ENCODE measurements at regions not wholly inside any gene's neighbourhood (a gene's known extent, or its start where the extent isn't known, plus 50 kb on each side); places are given as distances from the start of the nearest gene placed in this dataset.

- peaks cover 18% of the 10 kb centered on the region for H3K9me3 Mint-ChIP-seq
- POLR2A ChIA-PET = no interaction called here
- no peak overlapping the region for H3K27ac Mint-ChIP-seq
Measured at GRCh38 chr10:107422681-107423080, 258.2 kb upstream of the SORCS1 start.

GRCh38 chr10:107420196-107420595, 255.7 kb upstream of the SORCS1 start:
- ChIA-PET CTCF (no interaction called here), POLR2A (no interaction called here)
- no peak overlapping the region for H3K27ac Mint-ChIP-seq
- no peak for DNase-seq
- H3K4me3 Mint-ChIP-seq = no peak overlapping the region
- no peaks in the 10 kb centered on the region for H3K27me3 Mint-ChIP-seq
- H3K36me3 Mint-ChIP-seq (ENCODE audit: low read depth) = no peaks in the 10 kb centered on the region
- H3K4me1 Mint-ChIP-seq = no peaks in the 10 kb centered on the region
- peaks cover 10% of the 10 kb centered on the region for H3K9me3 Mint-ChIP-seq

More at GRCh38 chr10:107422681-107423080, 258.2 kb upstream of the SORCS1 start:
- H3K36me3 Mint-ChIP-seq (ENCODE audit: low read depth) = no peaks in the 10 kb centered on the region
- H3K27me3 Mint-ChIP-seq = no peaks in the 10 kb centered on the region
- H3K4me1 Mint-ChIP-seq = no peaks in the 10 kb centered on the region
- CTCF ChIA-PET = no interaction called here
- no peak for DNase-seq
- H3K4me3 Mint-ChIP-seq = no peak overlapping the region

- POLR2A ChIA-PET = no interaction called here
- H3K4me1 Mint-ChIP-seq = no peaks in the 10 kb centered on the region
- no peak overlapping the region for H3K27ac Mint-ChIP-seq
- no peaks in the 10 kb centered on the region for H3K36me3 Mint-ChIP-seq (ENCODE audit: low read depth)
- no peak for DNase-seq
- H3K9me3 Mint-ChIP-seq = peaks cover 8% of the 10 kb centered on the region
- CTCF ChIA-PET = no interaction called here
- no peak overlapping the region for H3K4me3 Mint-ChIP-seq
- no peaks in the 10 kb centered on the region for H3K27me3 Mint-ChIP-seq
Measured at GRCh38 chr10:107418085-107418806, 253.7 kb upstream of the SORCS1 start.

- H3K9me3 Mint-ChIP-seq = peaks cover 9% of the 10 kb centered on the region
- no peak for DNase-seq
- no peaks in the 10 kb centered on the region for H3K36me3 Mint-ChIP-seq (ENCODE audit: low read depth)
- no peak overlapping the region for H3K4me3 Mint-ChIP-seq
- H3K4me1 Mint-ChIP-seq = no peaks in the 10 kb centered on the region
- no peak overlapping the region for H3K27ac Mint-ChIP-seq
- no peaks in the 10 kb centered on the region for H3K27me3 Mint-ChIP-seq
- CTCF ChIA-PET = no interaction called here
- POLR2A ChIA-PET = no interaction called here
Measured at GRCh38 chr10:107417446-107417845, 252.9 kb upstream of the SORCS1 start.

DNA sequence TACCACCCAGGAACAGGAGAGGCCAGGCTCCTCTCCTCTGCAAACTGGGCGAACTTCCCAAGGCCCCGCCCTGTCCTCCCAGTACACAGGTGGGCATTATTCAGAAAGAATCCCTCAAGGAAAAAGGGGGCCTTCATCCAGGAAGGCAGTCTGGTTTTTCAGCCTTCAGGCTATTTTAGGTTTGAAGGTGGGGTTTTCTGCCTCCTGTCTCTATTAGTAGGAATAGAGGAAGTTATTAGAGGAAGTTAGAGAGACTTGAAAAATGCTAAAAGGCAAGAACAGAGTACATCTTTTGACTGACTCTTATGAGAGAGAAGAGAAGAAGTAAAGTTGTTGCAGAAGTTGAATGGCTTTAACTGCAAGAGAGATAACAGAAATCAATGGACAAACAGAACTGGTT, 250.9 kb upstream of the SORCS1 start:
- Mint-ChIP-seq H3K9me3 (peaks cover 8% of the 10 kb centered on the region), H3K4me3 (no peak overlapping the region), H3K27me3 (no peaks in the 10 kb centered on the region), H3K27ac (no peak overlapping the region), H3K4me1 (no peaks in the 10 kb centered on the region), H3K36me3 (ENCODE audit: low read depth) (no peaks in the 10 kb centered on the region)
- ChIA-PET CTCF (no interaction called here), POLR2A (no interaction called here)
- DNase-seq = no peak

DNA sequence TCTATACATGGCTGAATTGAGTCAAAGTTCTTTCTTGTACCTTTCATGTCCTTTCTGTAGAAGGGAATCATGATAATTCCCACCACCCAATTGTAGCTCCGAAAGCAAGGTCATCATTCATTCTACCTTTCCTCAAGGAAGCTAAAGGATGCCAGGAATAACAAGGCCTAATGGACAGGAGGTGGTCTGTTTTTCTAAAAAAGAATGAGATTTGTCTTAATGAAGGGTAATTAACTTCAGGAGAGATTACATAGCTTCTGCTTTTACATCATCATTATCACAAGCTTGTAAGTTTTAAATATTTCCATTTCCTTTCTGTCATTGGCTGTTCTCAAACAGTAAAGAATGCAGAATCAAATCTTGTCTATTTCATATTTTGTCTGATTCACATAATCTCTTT, 249.5 kb upstream of the SORCS1 start:
- DNase-seq = no peak
- POLR2A ChIA-PET = no interaction called here
- Mint-ChIP-seq H3K27ac (no peak overlapping the region), H3K9me3 (peaks cover 8% of the 10 kb centered on the region), H3K4me1 (no peaks in the 10 kb centered on the region), H3K4me3 (no peak overlapping the region), H3K36me3 (ENCODE audit: low read depth) (no peaks in the 10 kb centered on the region), H3K27me3 (no peaks in the 10 kb centered on the region)
- CTCF ChIA-PET = no interaction called here

GRCh38 chr10:107409522-107409921, 245.0 kb upstream of the SORCS1 start:
- Mint-ChIP-seq H3K27me3 (no peaks in the 10 kb centered on the region), H3K36me3 (ENCODE audit: low read depth) (no peaks in the 10 kb centered on the region), H3K9me3 (peaks cover 2% of the 10 kb centered on the region), H3K4me1 (no peaks in the 10 kb centered on the region), H3K4me3 (no peak overlapping the region), H3K27ac (no peak overlapping the region)
- DNase-seq = no peak
- POLR2A ChIA-PET = no interaction called here
- CTCF ChIA-PET = no interaction called here

- H3K27me3 Mint-ChIP-seq = no peaks in the 10 kb centered on the region
- H3K27ac Mint-ChIP-seq = no peak overlapping the region
- ChIA-PET POLR2A (no interaction called here), CTCF (no interaction called here)
- no peak overlapping the region for H3K4me3 Mint-ChIP-seq
- peaks cover 10% of the 10 kb centered on the region for H3K9me3 Mint-ChIP-seq
- H3K36me3 Mint-ChIP-seq (ENCODE audit: low read depth) = no peaks in the 10 kb centered on the region
- no peaks in the 10 kb centered on the region for H3K4me1 Mint-ChIP-seq
- DNase-seq = no peak
Measured at GRCh38 chr10:107398115-107398514, 233.6 kb upstream of the SORCS1 start.

DNA sequence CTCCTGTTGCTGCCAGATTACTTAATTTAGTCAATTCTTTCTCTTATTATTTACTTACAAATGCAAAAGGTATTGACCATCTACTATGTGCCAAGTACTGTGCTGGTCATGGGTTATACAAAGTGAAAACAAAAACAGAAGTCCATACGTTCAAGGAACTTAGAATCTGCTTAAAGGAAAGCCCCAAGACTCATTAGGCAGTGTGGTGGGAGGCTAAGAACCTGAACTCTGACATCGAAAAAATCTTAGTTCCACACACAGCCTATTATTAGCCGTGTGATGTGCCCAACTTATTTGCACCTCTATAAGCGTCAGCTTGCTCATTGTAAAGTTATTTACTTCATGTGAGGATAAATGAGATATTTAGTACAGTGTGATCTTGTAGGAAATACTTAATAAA, 227.4 kb upstream of the SORCS1 start:
- no peaks in the 10 kb centered on the region for H3K4me1 Mint-ChIP-seq

DNA sequence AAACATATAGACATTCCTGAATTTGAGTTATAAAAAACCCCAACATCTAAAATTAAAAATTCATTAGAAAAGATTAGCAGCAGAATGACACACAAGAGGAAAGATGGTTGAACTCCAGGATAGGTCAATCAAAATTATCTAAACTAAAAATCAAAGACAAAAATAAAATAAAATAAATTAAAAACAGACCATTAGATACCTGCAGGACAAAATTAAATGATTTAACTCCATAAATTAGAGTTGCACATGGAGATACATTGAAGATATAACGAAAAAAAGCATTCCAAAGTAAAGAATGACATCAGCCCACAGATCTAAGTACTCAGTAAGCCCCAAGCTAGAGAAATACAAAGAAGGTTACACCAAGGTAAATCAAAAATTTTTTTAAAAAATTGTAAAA, 226.1 kb upstream of the SORCS1 start:
- Mint-ChIP-seq H3K4me3 (no peak overlapping the region), H3K9me3 (peaks cover 8% of the 10 kb centered on the region), H3K36me3 (ENCODE audit: low read depth) (no peaks in the 10 kb centered on the region), H3K27ac (no peak overlapping the region), H3K27me3 (no peaks in the 10 kb centered on the region), H3K4me1 (no peaks in the 10 kb centered on the region)
- ChIA-PET CTCF (no interaction called here), POLR2A (no interaction called here)
- DNase-seq = no peak

More for the DNA sequence above, 227.4 kb upstream of the SORCS1 start:
- H3K27me3 Mint-ChIP-seq = no peaks in the 10 kb centered on the region
- CTCF ChIA-PET = no interaction called here
- no peak overlapping the region for H3K27ac Mint-ChIP-seq
- POLR2A ChIA-PET = no interaction called here
- no peak overlapping the region for H3K4me3 Mint-ChIP-seq
- no peak for DNase-seq
- H3K36me3 Mint-ChIP-seq (ENCODE audit: low read depth) = no peaks in the 10 kb centered on the region
- peaks cover 12% of the 10 kb centered on the region for H3K9me3 Mint-ChIP-seq

GRCh38 chr10:107383357-107383756, 218.9 kb upstream of the SORCS1 start:
- Mint-ChIP-seq H3K36me3 (ENCODE audit: low read depth) (no peaks in the 10 kb centered on the region), H3K27me3 (no peaks in the 10 kb centered on the region), H3K4me3 (no peak overlapping the region), H3K4me1 (no peaks in the 10 kb centered on the region), H3K27ac (no peak overlapping the region), H3K9me3 (peaks cover 9% of the 10 kb centered on the region)
- POLR2A ChIA-PET = no interaction called here
- DNase-seq = no peak
- CTCF ChIA-PET = no interaction called here

DNA sequence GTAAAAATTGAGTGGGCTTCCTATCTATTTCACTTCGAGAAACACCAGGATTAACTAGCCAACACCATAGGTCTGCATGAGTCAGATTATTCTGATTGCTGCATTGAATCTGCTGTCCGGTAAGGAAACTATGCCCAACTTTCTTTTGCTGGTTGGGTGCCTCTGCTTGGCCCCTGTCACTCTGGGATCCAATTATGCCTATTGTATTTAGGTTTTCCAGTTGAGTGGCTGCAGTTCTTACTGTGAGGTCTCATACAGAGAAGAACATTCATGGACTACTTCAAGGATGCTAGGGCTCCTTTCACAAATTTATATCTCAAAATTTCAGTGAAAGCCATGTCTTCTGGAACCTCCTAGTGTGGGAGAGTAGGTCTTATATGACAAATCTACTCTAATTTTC, 215.1 kb upstream of the SORCS1 start:
- Mint-ChIP-seq H3K4me3 (no peak overlapping the region), H3K36me3 (ENCODE audit: low read depth) (no peaks in the 10 kb centered on the region), H3K4me1 (no peaks in the 10 kb centered on the region), H3K27me3 (no peaks in the 10 kb centered on the region), H3K9me3 (peaks cover 12% of the 10 kb centered on the region), H3K27ac (no peak overlapping the region)
- ChIA-PET CTCF (no interaction called here), POLR2A (no interaction called here)
- DNase-seq = no peak

DNA sequence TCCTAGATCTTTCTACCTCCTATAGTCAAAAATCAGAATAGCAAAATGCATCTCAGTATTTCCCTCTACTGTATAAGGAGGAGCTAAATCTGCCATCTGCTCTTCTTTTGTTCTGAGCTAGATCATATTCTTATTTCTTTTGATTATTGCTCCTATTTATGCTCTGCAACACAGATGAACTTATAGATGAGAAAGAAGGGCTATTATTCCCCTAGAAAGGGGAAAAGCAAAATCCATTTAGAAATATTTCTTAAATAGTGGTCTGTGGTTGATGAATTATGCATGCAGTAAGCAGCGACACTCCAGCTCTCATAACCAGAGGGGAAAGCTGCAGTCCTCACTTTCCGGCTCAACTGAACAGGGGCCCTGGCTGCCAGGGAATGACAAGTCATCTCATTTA, 207.3 kb upstream of the SORCS1 start:
- POLR2A ChIA-PET = no interaction called here
- no peaks in the 10 kb centered on the region for H3K36me3 Mint-ChIP-seq (ENCODE audit: low read depth)

GRCh38 chr10:107364872-107365271, 200.4 kb upstream of the SORCS1 start:
- CTCF ChIA-PET = no interaction called here
- peaks cover 8% of the 10 kb centered on the region for H3K9me3 Mint-ChIP-seq
- DNase-seq = no peak
- POLR2A ChIA-PET = no interaction called here
- no peak overlapping the region for H3K27ac Mint-ChIP-seq
- H3K4me3 Mint-ChIP-seq = no peak overlapping the region
- H3K4me1 Mint-ChIP-seq = no peaks in the 10 kb centered on the region
- no peaks in the 10 kb centered on the region for H3K27me3 Mint-ChIP-seq
- H3K36me3 Mint-ChIP-seq (ENCODE audit: low read depth) = no peaks in the 10 kb centered on the region

More for the DNA sequence above, 207.3 kb upstream of the SORCS1 start:
- Mint-ChIP-seq H3K4me1 (no peaks in the 10 kb centered on the region), H3K27ac (no peak overlapping the region), H3K4me3 (no peak overlapping the region), H3K9me3 (peaks cover 15% of the 10 kb centered on the region), H3K27me3 (no peaks in the 10 kb centered on the region)
- no peak for DNase-seq
- CTCF ChIA-PET = no interaction called here

DNA sequence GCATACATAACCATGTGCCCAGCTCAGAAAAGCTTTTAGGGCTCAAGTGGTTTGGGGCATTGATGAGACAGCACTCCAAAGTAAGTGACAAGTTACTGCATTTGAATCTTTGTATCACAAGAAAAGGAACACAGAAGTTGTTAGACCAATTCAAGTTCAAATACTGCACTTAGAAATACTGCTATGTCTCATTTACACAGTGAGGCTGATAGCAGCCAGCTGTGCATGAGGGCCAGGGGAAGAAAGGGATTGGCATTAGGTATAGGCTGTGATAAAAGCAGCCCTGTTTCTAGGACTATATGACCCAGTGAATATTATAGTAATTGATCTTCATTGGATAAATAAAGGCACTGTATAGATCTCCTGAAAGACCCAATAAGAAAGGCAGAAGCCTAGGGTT, 197.8 kb upstream of the SORCS1 start:
- Mint-ChIP-seq H3K27me3 (no peaks in the 10 kb centered on the region), H3K27ac (no peak overlapping the region), H3K4me3 (no peak overlapping the region), H3K4me1 (no peaks in the 10 kb centered on the region), H3K36me3 (ENCODE audit: low read depth) (no peaks in the 10 kb centered on the region), H3K9me3 (peaks cover 4% of the 10 kb centered on the region)
- no peak for DNase-seq
- ChIA-PET POLR2A (no interaction called here), CTCF (no interaction called here)
